ENCODE measurements at regions not wholly inside any gene's neighbourhood (a gene's known extent, or its start where the extent isn't known, plus 50 kb on each side); places are given as distances from the start of the nearest gene placed in this dataset.
"Not testable (repeated sequence)": the region's sequence is repeated elsewhere in the genome, so short reads cannot be mapped to it uniquely, and the experiment has no call there.

- no peaks in the 10 kb centered on the region for H3K36me3 ChIP-seq
- 78% methylated on average over 5 of the region's 5 CpGs for WGBS
- H3K4me3 ChIP-seq, result no peak overlapping the region
- no peaks in the 10 kb centered on the region for H3K9me3 ChIP-seq
- no peak overlapping the region for H3K27ac ChIP-seq
- TF ChIP-seq POLR2AphosphoS5 (IDR thresholded peaks at IDR 0.05), result no peak
- no peak for TF ChIP-seq POLR2A (IDR thresholded peaks at IDR 0.05)
- no peak for TF ChIP-seq CTCF (IDR thresholded peaks at IDR 0.05)
- no peaks in the 10 kb centered on the region for H3K4me1 ChIP-seq (replicated peaks)
- no peak for DNase-seq (ENCODE audit: low spot score)
- intact Hi-C loops (cut with DNase I), result loop anchor here (10.0 kb wide), 1 partner anchor 1408 kb away; the partner anchor contains the start of gene MEIS2
- no peaks in the 10 kb centered on the region for H3K27me3 ChIP-seq (replicated peaks; ENCODE audit: insufficient read depth)
Measured at GRCh38 chr15:35696767-35697231, 150.8 kb upstream of the DPH6 start.

DNA sequence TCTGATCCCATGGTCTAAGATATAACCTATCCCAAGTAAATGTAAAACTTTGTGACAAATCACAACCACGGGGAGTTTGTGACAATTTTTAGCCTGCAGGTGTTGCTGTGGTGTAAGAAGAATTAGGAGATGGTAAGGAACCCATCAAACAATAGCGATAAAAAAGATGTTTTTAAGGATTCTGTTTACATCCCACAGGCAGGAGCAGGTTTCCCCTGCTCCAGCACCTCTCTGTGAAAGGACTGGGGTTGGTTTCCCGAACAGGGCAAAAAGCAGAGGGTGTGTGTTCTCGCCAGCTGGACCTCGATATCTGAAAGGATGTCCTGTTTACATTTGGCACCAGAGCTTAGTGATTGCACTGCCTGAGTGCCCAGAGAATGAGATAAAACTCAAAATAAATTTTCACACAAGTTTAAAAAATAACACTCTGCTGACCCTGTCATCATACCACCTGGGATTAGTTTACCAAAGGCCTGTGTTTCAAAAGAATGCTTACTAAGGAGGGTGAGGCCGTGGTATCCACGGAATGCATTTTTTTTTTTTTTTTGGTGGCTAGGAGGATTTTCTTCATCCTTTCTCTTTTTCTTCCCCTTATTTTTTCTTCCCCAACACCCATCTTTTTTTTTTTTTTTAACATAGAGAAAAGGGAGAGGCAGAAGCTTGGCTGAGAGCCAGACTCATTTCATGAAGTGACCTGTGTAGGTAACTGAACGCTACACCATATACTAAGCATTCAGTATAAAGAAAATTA is 151.8 kb upstream of the DPH6 start:
- WGBS, result 34% methylated on average over 8 of the region's 8 CpGs
- H3K27me3 ChIP-seq (replicated peaks; ENCODE audit: insufficient read depth), result no peaks in the 10 kb centered on the region
- no peaks in the 10 kb centered on the region for H3K9me3 ChIP-seq
- TF ChIP-seq POLR2A (IDR thresholded peaks at IDR 0.05) (no peak), POLR2AphosphoS5 (IDR thresholded peaks at IDR 0.05) (no peak), CTCF (IDR thresholded peaks at IDR 0.05) (peak in 2 of 4 experiments; percentile 13 to 20)
- H3K4me1 ChIP-seq (replicated peaks), result no peaks in the 10 kb centered on the region
- DNase-seq (ENCODE audit: low spot score), result no peak
- H3K27ac ChIP-seq, result no peak overlapping the region
- H3K36me3 ChIP-seq, result no peaks in the 10 kb centered on the region
- H3K4me3 ChIP-seq, result no peak overlapping the region
- intact Hi-C loops (cut with DNase I), result loop anchor here (10.0 kb wide), 1 partner anchor 1407 kb away; the partner anchor contains the start of gene MEIS2

GRCh38 chr15:35698331-35698730 is 152.4 kb upstream of the DPH6 start:
- Histone ChIP-seq H3K4me3 (no peak overlapping the region), H3K27me3 (replicated peaks; ENCODE audit: insufficient read depth) (no peaks in the 10 kb centered on the region), H3K9me3 (no peaks in the 10 kb centered on the region), H3K36me3 (no peaks in the 10 kb centered on the region), H3K27ac (no peak overlapping the region), H3K4me1 (replicated peaks) (no peaks in the 10 kb centered on the region)
- TF ChIP-seq POLR2A (IDR thresholded peaks at IDR 0.05), result no peak
- TF ChIP-seq POLR2AphosphoS5 (IDR thresholded peaks at IDR 0.05), result no peak
- no peak for DNase-seq (ENCODE audit: low spot score)
- 84% methylated on average over 4 of the region's 4 CpGs for WGBS
- intact Hi-C loops (cut with DNase I), result loop anchor here (10.0 kb wide), 1 partner anchor 1406 kb away; the partner anchor contains the start of gene MEIS2

DNA sequence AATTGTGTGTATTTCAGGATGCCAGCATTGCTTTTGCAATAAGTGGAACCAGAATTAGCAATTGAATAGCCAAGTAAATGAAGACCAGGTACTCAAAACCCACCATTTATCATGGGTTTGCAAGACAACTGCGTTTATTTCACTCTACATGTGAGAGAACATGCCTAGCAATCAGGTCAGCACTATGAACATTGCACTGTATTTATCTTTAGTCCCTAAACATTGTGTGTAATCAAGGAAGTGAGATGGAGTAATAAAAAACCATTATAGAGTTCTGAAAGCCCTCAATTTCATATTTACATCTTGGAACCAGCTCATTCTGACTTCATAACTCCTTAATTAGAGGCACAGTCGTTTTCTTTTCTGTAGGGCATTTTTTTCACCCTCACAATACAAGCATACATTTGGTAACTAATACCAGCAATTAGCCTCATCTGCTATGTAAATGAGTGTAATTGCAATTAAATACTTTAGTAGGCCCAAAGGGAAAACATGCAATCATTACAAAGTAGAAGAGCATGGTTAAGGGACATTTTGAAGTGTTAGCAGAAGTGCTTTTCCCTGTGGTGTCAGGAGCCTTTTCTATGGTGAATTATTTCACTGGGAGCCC is 153.1 kb upstream of the DPH6 start:
- no peaks in the 10 kb centered on the region for H3K36me3 ChIP-seq
- no peaks in the 10 kb centered on the region for H3K27me3 ChIP-seq (replicated peaks; ENCODE audit: insufficient read depth)
- intact Hi-C loops (cut with DNase I), result loop anchor here (10.0 kb wide), 1 partner anchor 1406 kb away; the partner anchor contains the start of gene MEIS2
- TF ChIP-seq POLR2A (IDR thresholded peaks at IDR 0.05) (no peak), POLR2AphosphoS5 (IDR thresholded peaks at IDR 0.05) (no peak), CTCF (IDR thresholded peaks at IDR 0.05) (no peak)
- H3K4me3 ChIP-seq, result no peak overlapping the region
- no peak overlapping the region for H3K27ac ChIP-seq
- WGBS, result 67% methylated on average over 2 of the region's 2 CpGs
- no peaks in the 10 kb centered on the region for H3K4me1 ChIP-seq (replicated peaks)
- H3K9me3 ChIP-seq, result no peaks in the 10 kb centered on the region
- no peak for DNase-seq (ENCODE audit: low spot score)

GRCh38 chr15:35700091-35700593 is 154.2 kb upstream of the DPH6 start:
- H3K9me3 ChIP-seq; H3K27ac ChIP-seq; H3K27me3 ChIP-seq (replicated peaks; ENCODE audit: insufficient read depth); intact Hi-C loops (cut with DNase I); H3K36me3 ChIP-seq; H3K4me1 ChIP-seq (replicated peaks); DNase-seq (ENCODE audit: low spot score); H3K4me3 ChIP-seq: not testable (repeated sequence)
- 90% methylated on average over 5 of the region's 5 CpGs for WGBS

Measured in prostate gland (tissue), 2 donors.